NB4 (cell line): ENCODE measurements at regions not wholly inside any gene's neighbourhood (a gene's known extent, or its start where the extent isn't known, plus 50 kb on each side); places are given as distances from the start of the nearest gene placed in this dataset.

Experiments
- CTCF ChIP-seq: IDR thresholded peaks from one replicate; pipeline ENCODE4 v1.5.1; 2012; ENCODE audit warnings: low read depth, low read length
- MAX ChIP-seq: IDR thresholded peaks from 2 replicates; pipeline ENCODE4 v1.6.1; 2011; ENCODE audit warnings: low read depth, low read length
- MYC ChIP-seq: IDR thresholded peaks from 2 replicates; pipeline ENCODE4 v1.6.1; 2011; ENCODE audit warnings: low read depth, low read length
- POLR2A ChIP-seq: IDR thresholded peaks from 2 replicates; pipeline ENCODE4 v1.6.1; 2011; ENCODE audit warnings: mild to moderate bottlenecking; ENCODE audit not compliant: insufficient read length; ENCODE audit errors: extremely low read depth

DNA sequence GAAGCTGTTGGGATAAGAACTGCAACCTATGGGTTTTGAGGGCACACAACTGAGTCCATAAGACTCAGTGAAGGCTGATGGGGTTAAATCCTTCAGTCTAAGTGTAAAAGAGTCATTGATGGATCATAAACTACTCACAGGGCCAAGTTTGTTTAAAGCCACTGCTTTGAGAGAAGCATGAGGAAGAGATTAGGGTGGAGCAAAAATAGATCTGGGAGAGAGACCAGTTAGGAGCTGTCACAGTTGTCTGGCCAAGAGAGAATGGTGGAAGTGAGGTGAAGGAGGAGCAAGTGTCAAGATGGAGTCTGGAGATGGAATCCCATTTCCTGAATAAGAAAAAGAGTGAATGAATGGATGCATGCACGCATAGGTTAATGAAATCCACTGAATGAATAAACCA lies 379.1 kb upstream of the CDH11 start:
- TF ChIP-seq CTCF: no peak
- TF ChIP-seq POLR2A: no peak
- TF ChIP-seq MAX: no peak
- no peak for TF ChIP-seq MYC
